ENCODE measurements at regions not wholly inside any gene's neighbourhood (a gene's known extent, or its start where the extent isn't known, plus 50 kb on each side); places are given as distances from the start of the nearest gene placed in this dataset.
"Not testable (repeated sequence)": the region's sequence is repeated elsewhere in the genome, so short reads cannot be mapped to it uniquely, and the experiment has no call there.

DNA sequence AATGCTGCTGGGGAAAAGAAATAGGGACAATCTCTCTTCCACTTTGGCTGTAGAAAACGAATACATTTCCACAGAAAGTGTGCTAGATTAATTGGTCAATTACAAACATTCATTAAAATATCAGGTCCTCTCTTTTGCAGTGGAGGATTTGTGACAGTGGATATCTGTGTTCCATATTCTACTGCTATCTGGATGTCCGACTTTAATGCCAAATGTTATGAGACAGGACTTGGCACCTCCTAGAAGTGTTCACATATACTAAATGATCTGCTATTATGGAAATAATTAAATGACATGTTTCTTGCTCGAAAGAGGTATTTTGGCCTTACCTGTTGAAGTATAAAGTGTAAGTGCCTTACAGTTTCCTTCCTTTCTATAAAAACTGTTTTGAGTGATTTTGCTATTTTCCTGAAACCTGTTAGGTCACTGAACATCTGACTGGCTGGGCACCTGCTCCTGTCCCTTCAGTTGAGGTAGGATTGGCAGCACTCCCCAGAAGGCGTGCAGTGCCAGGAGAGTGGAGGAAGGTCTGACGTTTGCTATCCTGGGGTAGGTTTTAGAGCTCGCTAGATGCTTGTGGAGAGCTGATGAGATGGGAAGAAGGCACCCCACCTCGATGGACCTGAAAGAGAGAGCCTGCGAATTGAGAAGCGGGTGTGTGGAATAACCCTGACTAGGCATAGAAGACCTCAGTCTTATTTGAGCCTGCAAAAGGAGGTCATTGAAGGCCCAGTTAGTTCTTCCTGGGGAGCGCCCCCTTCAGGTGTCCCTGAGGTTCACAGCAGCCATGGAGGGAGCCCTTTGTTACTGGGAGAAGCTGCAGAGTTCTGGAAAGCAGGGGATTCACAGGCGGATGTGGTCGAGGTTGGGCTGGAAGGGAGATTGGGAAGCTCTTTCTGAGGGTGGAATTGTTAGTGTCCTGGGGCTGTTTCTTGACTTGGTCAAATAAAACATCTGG is 159.4 kb upstream of the ZNF267 start:
- DNase-seq (ENCODE audit: missing footprints) (no peak), ATAC-seq (no peak)
- intact Hi-C loops (cut with DNase I) = loop anchor here (10.0 kb wide), 1 partner anchor 239 kb away; the partner anchor contains the start of gene TGFB1I1

DNA sequence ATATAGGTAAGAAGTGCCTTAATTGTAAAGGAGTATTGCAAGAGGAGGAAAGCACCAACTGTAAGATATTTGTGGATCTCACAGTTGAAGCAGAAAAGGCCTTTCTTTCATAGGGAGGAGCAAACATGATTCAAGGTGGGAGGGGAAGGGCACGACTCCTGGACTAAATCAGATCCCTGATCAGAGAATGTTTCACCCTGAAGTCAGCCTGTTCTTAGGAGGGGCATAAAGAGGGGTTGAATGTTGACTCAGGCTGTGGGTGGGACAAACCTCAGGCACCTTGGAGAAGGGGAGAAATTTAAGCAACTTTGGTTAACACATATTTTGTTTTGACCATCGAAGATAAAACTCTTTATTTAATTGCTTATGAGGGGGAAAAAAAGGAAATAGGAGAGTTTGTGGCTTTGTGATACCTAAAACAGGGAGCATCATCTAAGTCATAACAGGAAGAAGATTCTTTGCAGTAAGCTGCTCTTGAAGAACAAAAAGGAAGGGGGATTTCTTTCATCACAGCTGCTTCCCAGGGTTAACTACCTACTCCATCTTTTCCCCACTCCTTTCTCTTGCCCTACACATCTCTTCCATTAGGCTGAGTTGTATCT is 158.6 kb upstream of the ZNF267 start:
- intact Hi-C loops (cut with DNase I) = loop anchor here (10.0 kb wide), 1 partner anchor 240 kb away; the partner anchor contains the start of gene TGFB1I1
- no peak for ATAC-seq
- no peak for DNase-seq (ENCODE audit: missing footprints)

DNA sequence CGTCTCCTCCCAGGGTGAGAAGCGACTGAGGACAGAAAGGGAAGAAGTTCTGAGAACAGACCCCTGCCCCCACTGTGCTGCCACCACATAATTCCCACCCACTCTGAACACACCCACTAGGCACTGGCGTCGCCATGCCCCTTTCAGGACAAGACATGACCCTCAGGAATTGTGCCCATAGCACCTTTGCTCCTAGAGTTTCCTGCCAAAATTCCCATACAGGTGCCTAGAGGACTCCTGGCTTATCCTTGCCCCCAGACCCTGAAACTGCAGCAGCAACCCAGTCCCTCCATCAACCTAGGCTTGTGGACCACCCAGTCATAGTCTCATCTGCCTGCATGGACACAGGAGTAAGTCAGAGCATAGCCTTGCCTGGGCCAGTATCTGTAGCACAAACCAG is 157.7 kb upstream of the ZNF267 start:
- ATAC-seq (no peak), DNase-seq (ENCODE audit: missing footprints) (no peak)
- intact Hi-C loops (cut with DNase I) = loop anchor here (10.0 kb wide), 1 partner anchor 241 kb away; the partner anchor contains the start of gene TGFB1I1

DNA sequence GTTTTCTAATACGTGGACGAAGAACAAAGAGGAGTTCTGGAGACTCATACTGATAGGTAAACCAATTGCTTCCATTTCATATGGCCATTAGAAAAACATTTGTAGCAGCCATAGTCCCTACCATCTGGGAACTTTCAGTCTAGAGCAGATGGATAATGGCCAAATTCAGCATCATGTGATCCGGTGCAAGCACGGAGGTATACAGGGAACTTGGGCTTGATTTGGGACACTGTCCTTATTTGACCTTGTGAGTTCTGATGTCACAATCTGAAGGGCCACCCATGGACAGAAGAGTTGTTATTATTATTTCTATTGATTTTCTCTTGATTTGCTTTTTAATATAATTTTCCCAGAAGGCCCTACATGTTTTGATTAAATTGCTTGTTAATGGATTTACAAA is 154.6 kb upstream of the ZNF267 start:
- intact Hi-C loops (cut with DNase I) = loop anchor here (10.0 kb wide), 1 partner anchor 244 kb away; the partner anchor contains the start of gene TGFB1I1
- no peak for DNase-seq (ENCODE audit: missing footprints)
- ATAC-seq = peak; percentile 72

DNA sequence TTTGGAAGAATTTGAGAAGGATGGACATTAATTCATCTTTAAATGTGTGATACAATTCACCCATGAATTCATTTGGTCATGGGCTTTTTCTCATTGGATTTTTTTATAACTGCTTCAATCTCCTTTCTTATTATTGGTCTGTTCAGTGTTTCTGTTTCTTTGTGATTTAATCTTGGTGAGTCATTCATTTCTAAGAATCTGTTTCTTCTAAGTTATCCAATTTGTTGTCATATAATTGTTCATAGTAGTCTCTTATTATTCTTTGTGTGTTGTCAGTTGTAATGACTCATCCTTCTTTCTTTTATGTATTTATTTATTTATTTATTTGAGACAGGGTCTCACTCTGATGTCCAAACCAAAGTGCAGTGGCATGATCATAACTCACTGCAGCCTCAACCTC is 146.1 kb upstream of the ZNF267 start:
- intact Hi-C loops (cut with DNase I) = loop anchor here (10.0 kb wide), 1 partner anchor 183 kb away; no protein-coding TSS in a partner anchor
- no peak for DNase-seq (ENCODE audit: missing footprints)
- ATAC-seq = no peak

DNA sequence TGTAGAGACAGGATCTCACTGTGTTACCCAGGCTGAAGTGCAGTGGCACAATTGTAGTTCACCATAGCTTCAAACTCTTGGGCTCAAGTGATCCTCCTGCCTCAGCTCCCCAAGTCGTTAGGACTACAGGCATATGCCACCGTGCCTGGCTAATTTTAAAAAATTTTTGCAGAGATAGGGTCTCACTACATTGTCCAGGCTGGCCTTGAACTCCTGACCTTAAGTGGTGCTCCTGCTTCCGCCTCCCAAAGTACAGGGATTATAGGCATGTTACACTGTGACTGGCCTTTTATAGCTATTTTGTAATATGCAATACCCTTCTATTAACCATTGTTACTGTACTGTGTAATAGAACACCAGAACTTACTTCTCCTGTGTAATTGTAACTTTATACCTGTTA is 139.3 kb upstream of the ZNF267 start:
- no peak for ATAC-seq

DNA sequence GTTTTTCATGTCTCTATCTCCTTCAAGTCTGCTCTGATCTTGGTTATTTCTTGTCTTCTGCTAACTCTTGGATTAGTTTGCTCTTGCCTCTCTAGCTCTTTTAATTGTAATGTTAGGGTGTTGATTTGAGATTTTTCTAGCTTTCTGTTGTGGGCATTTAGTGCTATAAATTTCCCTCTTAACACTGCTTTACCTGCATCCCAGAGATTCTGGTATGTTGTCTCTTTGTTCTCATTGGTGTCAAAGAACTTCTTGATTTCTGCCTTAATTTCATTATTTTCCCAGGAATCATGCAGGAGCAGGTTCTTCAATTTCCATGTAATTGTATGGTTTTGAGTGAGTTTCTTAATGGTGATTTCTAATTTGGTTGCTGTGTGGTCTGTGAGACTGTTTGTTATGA is 128.5 kb upstream of the ZNF267 start:
- ATAC-seq; DNase-seq (ENCODE audit: missing footprints); intact Hi-C loops (cut with DNase I): not testable (repeated sequence)

More for the DNA sequence above, 139.3 kb upstream of the ZNF267 start:
- no peak for DNase-seq (ENCODE audit: missing footprints)
- intact Hi-C loops (cut with DNase I) = no loop called here

DNA sequence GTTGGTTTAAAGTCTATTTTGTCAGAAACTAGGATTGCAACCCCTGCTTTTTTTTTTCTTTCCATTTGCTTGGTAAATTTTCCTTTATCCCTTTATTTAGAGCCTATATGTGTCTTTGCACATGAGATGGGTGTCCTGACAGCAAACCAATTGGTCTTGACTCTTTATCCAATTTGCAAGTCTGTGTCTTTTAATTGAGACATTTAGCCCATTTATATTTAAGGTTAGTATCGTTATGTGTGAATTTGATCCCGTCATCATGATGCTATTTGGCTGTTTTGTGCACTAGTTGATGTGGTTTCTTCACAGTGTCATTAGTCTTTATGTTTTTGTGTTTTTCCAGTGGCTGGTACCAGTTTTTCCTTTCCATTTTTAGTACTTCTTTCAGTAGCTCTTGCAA is 127.7 kb upstream of the ZNF267 start:
- DNase-seq (ENCODE audit: missing footprints) = no peak
- intact Hi-C loops (cut with DNase I) = no loop called here
- ATAC-seq = no peak

DNA sequence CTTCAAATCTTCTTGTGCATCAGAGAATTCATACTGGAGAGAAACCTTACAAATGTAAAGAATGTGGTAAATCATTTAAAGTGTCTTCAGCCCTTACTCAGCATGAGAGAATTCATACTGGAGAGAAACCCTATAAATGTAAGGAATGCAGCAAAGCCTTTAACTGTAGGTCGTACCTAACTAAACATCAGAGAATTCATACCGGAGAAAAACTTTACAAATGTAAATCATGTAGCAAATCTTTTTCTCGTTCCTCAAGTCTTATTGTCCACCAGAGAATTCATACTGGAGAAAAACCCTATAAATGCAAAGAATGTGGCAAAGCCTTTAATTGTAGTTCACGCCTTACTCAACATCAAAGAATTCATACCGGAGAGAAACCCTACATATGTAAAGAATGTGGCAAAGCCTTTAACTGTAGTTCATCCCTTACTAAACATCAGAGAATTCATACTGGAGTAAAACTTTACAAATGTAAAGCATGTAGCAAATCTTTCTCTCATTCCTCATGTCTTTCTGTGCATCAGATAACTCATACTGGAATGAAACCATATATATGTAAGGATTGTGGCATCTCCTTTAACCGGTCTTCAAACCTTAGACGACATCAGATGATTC is 118.5 kb upstream of the ZNF267 start:
- intact Hi-C loops (cut with DNase I) = no loop called here
- DNase-seq (ENCODE audit: missing footprints) = no peak
- no peak for ATAC-seq

DNA sequence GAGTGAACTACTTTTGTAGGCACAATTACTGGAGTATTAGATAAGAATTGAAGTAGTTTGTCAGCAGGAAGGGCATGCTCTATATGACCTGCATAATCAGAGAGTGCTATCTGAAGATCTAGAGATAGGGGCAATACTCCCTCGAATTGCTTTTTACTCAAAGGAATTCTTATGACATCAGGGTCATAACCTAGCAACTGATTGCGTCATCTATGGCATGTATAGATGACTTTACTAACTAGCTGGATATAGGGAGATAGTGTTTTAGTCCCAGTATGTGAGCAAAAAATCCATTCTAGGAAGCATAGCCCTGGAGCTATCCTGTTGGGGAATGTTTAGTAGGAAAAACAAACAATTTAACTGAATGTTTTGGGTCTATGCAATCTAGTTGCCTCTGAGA is 109.5 kb upstream of the ZNF267 start:
- intact Hi-C loops (cut with DNase I) = no loop called here
- ATAC-seq (no peak), DNase-seq (ENCODE audit: missing footprints) (no peak)

DNA sequence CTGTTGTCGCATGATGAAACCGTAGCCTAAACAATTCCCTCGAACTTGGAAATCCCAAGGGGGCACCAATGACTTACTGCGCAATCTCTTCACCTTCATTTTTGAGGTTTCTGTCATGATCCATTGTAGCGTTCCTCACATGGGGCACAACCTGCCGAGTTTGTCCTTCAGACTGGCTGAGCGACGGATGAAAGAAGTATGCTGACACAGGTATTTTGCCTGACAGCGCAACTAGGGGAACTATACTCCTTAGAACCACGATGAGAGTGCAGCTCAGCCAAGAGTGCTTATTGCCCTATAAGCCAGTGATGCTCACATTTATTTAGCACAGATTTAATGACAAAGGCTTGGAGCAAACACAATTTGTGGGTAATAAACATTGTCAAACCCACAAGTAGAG is 106.3 kb upstream of the ZNF267 start:
- intact Hi-C loops (cut with DNase I) = no loop called here
- DNase-seq (ENCODE audit: missing footprints) (no peak), ATAC-seq (no peak)

DNA sequence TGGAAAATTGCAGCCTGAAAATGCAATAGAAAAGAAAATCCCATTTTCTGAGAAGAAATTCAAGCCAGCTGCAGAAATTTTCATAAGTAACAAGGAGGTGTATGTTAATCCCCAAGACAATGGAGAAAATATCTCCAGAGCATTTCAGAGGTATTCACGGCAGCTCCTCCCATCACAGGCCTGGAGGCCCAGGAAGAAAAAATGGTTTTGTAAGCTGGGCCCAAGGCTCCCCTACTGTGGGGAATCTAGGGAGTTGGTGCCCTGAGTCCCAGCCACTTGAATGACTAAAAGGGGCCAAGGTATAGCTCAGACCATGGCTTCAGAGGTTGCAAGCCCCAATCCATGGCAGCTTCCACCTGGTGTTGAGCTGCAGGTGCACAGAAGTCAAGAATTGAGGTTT is 93.3 kb upstream of the ZNF267 start:
- intact Hi-C loops (cut with DNase I) = no loop called here
- no peak for DNase-seq (ENCODE audit: missing footprints)
- no peak for ATAC-seq

DNA sequence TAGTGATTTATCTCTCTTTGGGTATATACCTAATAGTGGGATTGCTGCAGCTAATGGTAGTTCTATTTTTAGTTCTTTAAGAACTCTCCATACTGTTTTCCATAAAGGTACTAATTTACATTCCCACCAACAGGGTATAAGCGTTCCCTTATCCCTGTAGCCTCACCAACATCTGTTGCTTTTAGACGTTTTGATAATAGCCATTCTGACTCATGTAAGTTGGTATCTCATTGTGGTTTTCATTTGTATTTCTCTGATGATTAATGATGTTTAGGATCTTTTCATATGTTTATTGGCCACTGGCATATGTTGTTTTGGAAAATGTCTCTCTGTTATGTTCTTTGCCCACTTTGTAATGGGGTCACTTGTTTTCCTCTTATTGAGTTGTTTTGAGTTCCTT is 88.5 kb upstream of the ZNF267 start:
- ATAC-seq (no peak), DNase-seq (ENCODE audit: missing footprints) (no peak)
- intact Hi-C loops (cut with DNase I) = no loop called here

DNA sequence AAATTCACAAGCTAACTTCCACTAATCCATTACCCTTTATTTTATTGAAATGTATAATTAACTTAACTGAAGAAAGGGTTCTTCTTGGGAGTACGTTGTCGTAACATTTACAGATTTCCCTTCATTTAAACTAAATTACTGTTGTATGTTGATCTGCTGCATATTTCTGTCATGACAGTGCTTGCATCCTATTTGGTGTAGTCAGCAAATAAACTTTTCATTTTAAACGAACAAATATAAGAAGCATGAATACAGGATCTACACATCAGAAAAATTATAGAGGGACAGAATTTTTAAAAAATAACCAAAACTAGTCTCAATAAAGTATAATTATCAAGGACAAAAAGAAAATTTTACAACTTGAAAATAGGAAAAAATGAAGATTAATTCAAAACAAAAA is 66.5 kb upstream of the ZNF267 start:
- DNase-seq (ENCODE audit: missing footprints) (no peak), ATAC-seq (no peak)
- intact Hi-C loops (cut with DNase I) = no loop called here

DNA sequence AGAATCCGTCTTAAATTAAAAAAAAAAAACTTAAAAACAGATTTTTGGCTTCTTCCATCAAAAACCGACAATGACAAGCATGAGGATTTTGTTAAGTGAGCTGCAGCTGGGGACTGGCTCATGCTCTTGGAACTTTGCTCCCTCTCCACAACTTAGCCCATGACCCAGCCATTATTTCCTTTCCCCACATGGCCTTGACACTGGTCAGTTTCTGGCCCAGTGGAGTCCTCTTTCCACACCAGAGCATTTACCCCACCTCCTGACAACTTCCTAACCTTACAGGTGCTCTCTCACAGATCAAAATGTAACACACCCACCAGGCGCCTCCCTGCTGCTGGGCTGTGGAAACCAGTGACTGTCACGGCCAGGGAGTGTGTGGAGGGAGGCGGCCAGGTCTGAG is 62.7 kb upstream of the ZNF267 start:
- intact Hi-C loops (cut with DNase I) = no loop called here
- no peak for DNase-seq (ENCODE audit: missing footprints)
- ATAC-seq = no peak

DNA sequence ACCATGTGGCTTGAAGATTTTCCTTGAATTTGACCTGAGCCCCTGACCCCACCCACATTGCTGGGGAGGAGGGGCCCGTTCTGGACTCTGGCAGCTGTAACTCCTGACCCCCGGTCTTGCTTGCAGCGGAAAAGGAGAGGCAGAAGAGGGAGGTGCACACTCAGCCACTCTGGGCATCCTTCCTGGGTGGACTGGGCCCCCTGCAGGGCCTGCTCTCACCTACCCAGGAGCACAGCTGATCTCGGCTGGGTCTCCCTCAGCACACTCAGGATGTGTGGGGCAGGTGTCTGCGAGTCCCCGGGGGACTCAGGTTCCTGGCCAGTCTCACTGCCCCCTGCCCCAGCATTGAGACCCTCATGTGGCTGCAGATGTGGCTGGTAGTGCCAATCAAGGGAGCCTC is 57.5 kb upstream of the ZNF267 start:
- DNase-seq (ENCODE audit: missing footprints); intact Hi-C loops (cut with DNase I); ATAC-seq: not testable (repeated sequence)

DNA sequence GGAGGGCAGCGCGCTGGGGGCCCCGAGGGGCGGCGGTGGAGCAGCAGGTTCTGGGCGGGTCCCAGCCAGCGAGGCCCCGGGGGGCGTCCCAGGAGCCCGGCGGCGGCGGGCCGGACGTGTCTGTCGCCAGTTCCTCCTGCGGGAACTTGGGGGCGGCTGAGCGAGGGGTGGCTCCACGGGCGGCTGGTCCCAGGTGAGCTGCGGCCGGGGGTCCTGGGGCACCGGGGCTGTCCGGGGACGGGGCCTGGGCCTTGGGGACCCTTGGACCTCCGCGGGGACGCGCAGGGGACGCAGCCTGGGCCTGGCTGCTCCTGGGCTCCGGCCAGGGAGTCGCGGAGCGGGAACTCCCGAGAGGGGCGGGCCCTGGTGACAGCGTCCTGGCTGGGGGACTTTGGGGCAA is 54.2 kb upstream of the ZNF267 start:
- no peak for ATAC-seq
- no peak for DNase-seq (ENCODE audit: missing footprints)
- intact Hi-C loops (cut with DNase I) = no loop called here

DNA sequence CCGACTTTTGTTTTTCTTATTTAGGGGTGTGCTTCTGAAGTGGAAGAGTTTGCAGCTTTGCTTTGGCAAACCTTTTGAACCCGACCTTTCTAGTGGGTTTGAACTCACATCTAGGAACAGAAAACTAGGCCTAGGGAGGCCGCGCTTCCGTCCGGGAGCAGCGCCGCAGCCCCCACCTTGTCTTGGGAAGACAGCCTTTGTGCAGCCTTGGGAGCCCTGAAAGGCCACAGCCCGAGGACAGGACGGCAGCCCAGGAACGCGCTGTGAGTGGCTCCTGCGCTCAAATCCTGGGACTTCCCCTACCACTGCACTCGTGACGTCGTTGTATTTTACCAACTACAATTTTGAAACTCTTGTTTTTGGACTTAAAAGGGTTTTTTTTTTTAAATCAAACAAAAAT is 53.7 kb upstream of the ZNF267 start:
- DNase-seq (ENCODE audit: missing footprints) = no peak
- intact Hi-C loops (cut with DNase I) = no loop called here
- ATAC-seq = no peak

All from Right ventricle myocardium inferior (tissue), 1 donor.